ENCODE measurements at regions not wholly inside any gene's neighbourhood (a gene's known extent, or its start where the extent isn't known, plus 50 kb on each side); places are given as distances from the start of the nearest gene placed in this dataset.

DNA sequence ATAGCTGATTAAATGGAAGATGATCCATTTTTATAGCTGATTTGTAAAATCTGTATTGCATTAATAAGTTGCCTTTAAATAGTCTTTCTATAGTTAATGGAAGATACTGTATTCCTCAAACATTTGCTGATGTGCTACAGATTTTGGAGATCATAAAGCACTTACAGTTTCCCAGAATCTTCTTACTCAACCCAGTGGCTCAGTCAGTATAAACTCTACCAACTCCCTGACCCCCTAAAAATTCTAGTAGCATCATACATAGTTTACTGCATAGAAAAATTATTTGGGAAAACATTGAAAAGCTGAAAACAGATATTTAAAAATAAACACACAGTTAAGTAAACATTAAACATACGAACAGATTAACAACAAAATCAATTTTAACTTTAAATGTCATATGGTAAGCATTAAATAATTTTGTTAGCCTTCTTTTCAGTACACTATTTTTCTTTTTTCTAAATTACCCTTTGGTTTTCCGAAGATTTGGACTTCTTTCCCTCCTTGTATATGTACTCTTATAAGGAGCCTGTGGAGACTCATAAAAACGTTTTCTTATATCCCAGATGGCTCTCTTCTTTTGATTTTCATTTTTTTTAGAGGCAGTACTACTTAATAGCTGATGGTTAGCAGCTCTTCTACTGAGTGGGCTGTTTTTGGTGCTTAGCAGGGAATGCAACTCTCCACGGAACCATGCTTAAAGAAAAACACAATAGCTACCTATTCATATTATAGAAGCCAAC is 62.7 kb upstream of the BMP5 start:
- Histone ChIP-seq H4K91ac (replicated peaks; ENCODE audit: insufficient read length, low read length) (no peak overlapping the region), H3K27me3 (replicated peaks in 1 of 4; ENCODE audit: control insufficient read depth in 3 of 4, extremely low read depth in 1 of 4, insufficient read depth in 3 of 4, low read length in 3 of 4) (no peaks in the 10 kb centered on the region), H2BK5ac (ENCODE audit: low read depth, low read length) (no peak overlapping the region), H4K8ac (ENCODE audit: extremely low read depth, insufficient read depth, low read length) (no peak overlapping the region), H2AK5ac (ENCODE audit: low read depth, low read length) (no peak overlapping the region), H2BK120ac (replicated peaks; ENCODE audit: low read depth, low read length) (no peak overlapping the region), H3K79me1 (ENCODE audit: low read depth, low read length) (no peaks in the 10 kb centered on the region), H3K36me3 (ENCODE audit: control insufficient read depth in 2 of 4, insufficient read depth in 4 of 4, low read length in 3 of 4) (no peaks in the 10 kb centered on the region), H3K4me1 (replicated peaks in 1 of 4; ENCODE audit: control insufficient read depth in 3 of 4, insufficient read depth in 4 of 4, low read length in 3 of 4) (no peaks in the 10 kb centered on the region), H3K79me2 (ENCODE audit: control insufficient read depth in 1 of 2, insufficient read depth in 2 of 2, low read length in 2 of 2) (no peaks in the 10 kb centered on the region), H3K9ac (replicated peaks in 1 of 4; ENCODE audit: extremely low read depth in 1 of 4, low read depth in 3 of 4, low read length in 3 of 4) (no peak overlapping the region), H4K5ac (ENCODE audit: insufficient read length, low read depth, low read length) (no peak overlapping the region), H2AFZ (ENCODE audit: low read length) (no peak overlapping the region), H3K4me3 (ENCODE audit: extremely low read depth in 1 of 4, insufficient read depth in 2 of 4, low read depth in 3 of 4, low read length in 4 of 4) (no peak overlapping the region), H2BK20ac (ENCODE audit: low read length) (no peak overlapping the region), H2BK15ac (ENCODE audit: low read length) (no peak overlapping the region), H3K14ac (ENCODE audit: insufficient read length) (no peak overlapping the region), H2BK12ac (ENCODE audit: low read depth, low read length) (no peak overlapping the region), H3K56ac (replicated peaks; ENCODE audit: insufficient read length, low read depth, low read length) (no peak overlapping the region), H3K4ac (replicated peaks; ENCODE audit: insufficient read length, low read depth, low read length) (no peak overlapping the region), H3K23ac (ENCODE audit: insufficient read length) (no peak overlapping the region), H3K23me2 (ENCODE audit: low read depth, low read length) (no peaks in the 10 kb centered on the region), H3K27ac (ENCODE audit: low read depth, low read length) (no peak overlapping the region), H4K20me1 (replicated peaks in 1 of 2; ENCODE audit: control insufficient read depth in 1 of 2, insufficient read depth in 2 of 2, low read length in 2 of 2) (no peaks in the 10 kb centered on the region), H3K9me3 (ENCODE audit: insufficient read depth in 2 of 2, low read depth in 1 of 2, low read length in 1 of 2) (no peaks in the 10 kb centered on the region), H3K4me2 (ENCODE audit: insufficient read depth in 1 of 2, low read depth in 2 of 2, low read length in 2 of 2) (no peak overlapping the region), H3K18ac (ENCODE audit: extremely low read depth, low read length) (no peak overlapping the region)
- no peak for FAIRE-seq
- DNase-seq (ENCODE audit: low read depth in 1 of 2, low spot score in 2 of 2), result no peak
- ChIA-PET POLR2A (ENCODE audit: partially characterized antibody) (no interaction called here), CTCF (ENCODE audit: partially characterized antibody) (interaction anchor here (0.6 to 1.5 kb wide), 5 partner anchors 11 to 493 kb away, joined by 3 to 4 read pairs (median 3); no protein-coding TSS in a partner anchor)
- WGBS, 2 experiments (ENCODE audit: extremely low coverage in 1 of 2, insufficient coverage in 1 of 2, insufficient read length in 1 of 2, insufficient replicate concordance in 2 of 2, low coverage in 1 of 2, low lambda C conversion rate in 2 of 2, missing lambda C conversion rate in 1 of 2), result 80% methylated on average over 4 of the region's 4 CpGs; no CpG with 5 or more reads in 1 of the 2 experiments
- no peak for TF ChIP-seq RBBP5 (IDR thresholded peaks at IDR 0.05; ENCODE audit: borderline replicate concordance, low read depth, low read length)
